ENCODE measurements at regions not wholly inside any gene's neighbourhood (a gene's known extent, or its start where the extent isn't known, plus 50 kb on each side); places are given as distances from the start of the nearest gene placed in this dataset.

DNA sequence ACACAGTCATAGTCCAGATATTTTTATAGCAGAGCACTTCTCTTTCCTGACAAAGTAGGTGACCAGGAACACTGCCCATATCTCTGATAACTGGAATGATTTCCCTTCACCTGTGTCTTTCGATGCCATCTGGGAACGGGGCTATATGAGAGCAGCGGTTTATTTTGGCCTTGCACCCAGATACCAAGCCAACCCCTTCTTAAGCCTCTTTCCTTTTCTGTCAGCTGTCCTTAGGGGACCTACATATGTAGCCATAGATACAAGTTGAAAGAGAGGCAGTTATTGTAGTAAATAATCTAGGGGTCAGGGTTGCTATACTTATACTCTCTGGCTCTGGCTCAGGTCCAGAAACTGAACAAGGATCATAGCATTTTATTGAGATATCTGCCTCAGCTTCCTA lies 128.8 kb downstream of the NHLRC3 start:
- no peak for DNase-seq

- DNase-seq, result no peak
Measured at GRCh38 chr13:39170711-39171110, 132.5 kb downstream of the NHLRC3 start.

DNA sequence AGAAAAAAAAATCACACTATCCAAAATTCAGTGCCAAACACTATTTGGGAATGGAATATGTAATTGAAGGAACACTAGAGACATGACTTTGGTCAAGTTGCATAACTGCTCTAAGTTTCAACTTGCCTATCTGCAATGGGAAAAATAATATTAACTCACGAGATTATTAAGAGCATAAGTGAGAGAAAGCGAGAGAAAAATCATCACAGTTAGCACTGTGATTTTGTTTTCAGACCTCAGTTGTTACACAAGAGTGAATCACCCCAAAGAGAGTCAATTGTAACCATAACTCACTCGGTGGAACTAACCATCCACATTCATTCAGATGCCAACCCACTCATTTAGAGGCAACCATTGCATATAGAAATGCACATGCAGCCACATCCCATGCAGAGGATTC lies 147.1 kb downstream of the NHLRC3 start:
- no peak for DNase-seq

DNA sequence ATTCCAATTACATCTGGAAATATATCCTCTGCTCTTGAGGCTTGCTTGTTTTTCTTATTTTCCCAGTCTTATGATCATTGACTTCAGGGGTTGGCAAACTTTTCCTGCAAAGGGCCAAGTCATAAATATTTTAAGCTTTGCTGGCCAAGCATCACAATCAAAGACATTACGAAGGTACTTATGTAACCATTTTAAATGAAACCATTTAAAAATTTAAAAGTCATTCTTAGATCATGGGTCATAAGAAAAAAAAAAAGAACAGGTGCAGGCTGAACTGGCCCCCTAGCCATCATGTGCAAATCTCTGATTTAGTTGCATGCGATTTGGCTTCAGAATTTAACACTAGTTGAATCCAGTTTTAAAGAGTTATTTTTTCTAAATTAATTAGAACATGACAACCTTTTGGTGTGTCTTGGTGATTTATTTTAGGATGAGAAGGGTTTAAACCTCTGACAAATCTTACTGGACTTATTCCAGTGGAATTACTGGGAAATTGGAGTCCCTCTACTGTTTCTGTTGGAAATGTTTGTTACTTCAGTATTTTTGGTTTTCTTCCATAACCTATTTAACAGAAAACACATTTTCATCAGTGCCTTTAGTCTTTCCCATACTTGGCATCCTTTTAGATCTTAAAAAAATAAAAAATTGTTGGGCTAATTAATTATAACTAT lies 148.1 kb downstream of the NHLRC3 start:
- DNase-seq, result no peak

GRCh38 chr13:39189778-39190177 lies 151.5 kb downstream of the NHLRC3 start:
- DNase-seq, result no peak

GRCh38 chr13:39196965-39197646 lies 158.8 kb downstream of the NHLRC3 start:
- DNase-seq, result peak; percentile 4

DNA sequence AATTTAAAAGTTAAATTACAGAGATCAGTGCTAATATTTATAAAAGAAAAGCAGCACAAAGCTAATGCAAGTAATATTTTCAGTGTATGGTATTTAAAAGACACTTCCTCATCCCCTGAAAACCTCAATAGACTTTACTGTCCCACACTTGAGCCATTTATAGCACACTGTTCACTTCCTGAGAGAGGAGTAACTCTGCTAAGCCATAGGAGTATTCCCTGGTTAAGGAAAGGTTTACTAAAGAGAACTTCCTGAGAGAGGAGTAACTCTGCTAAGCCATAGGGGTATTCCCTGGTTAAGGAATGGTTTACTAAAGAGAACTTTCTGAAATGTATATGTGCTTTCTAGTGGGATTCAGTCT lies 159.4 kb downstream of the NHLRC3 start:
- DNase-seq, result no peak

GRCh38 chr13:39200249-39200910 lies 162.1 kb downstream of the NHLRC3 start:
- no peak for DNase-seq

GRCh38 chr13:39201180-39201579 lies 162.9 kb downstream of the NHLRC3 start:
- no peak for DNase-seq

DNA sequence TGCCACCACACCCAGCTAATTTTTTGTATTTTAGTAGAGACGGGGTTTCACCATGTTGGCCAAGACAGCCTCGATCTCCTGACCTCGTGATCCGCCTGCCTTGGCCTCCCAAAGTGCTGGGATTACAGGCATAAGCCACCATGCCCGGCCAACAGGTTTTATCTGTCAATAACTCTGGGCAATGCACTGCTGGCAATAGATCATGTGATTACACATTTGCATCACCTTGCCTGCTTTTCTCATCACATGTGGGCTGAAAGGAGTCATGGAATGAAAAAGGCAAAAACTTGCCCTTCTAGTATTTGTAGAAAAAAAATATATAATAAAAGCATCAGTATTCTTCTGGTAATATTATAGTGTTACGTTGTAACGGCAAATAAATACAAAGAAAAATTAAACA lies 164.5 kb downstream of the NHLRC3 start:
- DNase-seq, result no peak

GRCh38 chr13:39208636-39209035 lies 170.4 kb downstream of the NHLRC3 start:
- DNase-seq, result no peak

DNA sequence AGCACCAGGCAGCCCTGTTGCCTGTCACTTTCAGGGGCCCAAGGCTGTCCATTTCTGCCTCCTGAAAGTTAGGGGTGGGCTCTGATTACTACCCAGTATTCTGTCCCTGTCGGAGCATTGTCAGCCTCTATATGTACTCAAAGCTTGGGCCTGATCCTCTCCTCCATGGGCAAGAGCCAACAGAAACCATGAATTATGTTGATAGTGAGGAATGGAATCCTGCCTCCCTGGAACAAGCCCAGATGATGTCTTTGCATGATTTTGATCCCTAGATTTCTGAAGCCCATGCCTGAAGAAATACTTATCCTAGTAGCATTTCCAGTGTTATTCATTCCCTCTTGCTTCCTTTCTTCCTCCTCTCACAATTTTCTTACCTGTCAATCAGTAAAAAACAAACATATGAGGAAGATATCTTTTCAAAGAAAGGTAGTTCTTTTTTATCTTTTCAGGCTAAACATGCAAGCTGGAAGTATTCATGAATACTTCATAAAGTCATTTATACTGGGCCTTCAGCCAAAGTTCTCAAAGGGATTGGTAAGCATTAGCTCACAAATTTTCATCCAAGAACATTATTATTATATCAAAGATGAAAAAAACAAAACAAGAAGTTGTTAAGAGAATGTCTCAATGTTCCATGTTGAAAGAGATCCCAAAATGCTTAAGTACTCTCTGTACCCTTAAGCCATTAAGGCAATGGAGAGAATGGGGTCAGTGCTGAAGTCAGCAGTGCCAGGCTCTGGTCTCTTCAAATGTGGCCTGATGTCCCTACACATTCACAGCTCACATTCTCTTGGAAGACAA lies 171.7 kb downstream of the NHLRC3 start:
- peak; percentile 38 for DNase-seq

GRCh38 chr13:39210961-39211534 lies 172.8 kb downstream of the NHLRC3 start:
- DNase-seq, result peak; percentile 74

DNA sequence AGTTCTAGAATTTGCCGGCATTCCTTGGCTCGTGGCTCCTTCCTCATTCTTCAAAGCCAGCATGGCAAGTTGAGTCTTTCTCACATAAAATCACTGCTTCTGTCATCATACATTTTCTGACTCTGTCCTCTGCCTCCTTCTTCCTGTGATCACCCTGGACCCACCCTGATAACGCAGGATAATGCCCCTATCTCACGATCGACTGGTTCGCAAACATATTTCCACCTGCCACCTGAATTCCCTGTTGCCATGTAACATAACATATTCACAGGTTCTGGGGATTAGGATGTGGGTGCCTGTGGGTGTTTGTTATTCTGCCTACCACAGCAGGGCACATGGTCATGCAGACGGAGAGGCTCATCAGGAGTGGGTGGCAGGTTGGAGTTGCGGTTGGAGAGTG lies 177.7 kb downstream of the NHLRC3 start:
- DNase-seq, result no peak

DNA sequence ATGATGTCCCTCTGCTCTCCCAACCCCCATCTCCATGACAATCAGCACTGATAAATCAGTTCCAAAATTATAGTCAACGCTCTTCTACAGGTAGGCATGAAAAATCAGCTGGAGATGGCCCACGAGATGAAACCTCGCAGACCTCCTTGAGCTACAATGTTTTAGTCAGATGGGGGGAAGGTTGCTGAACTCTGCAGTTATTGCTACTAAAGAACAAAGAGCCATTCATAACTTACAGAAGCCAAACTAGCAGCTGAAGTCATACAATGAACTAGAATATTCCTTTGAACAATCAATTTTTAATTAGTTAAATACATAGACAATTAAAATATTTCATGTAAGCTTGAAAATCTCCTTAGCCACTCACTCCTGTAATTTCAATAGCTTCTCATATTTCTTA lies 179.2 kb downstream of the NHLRC3 start:
- no peak for DNase-seq

- DNase-seq, result no peak
Measured at GRCh38 chr13:39224671-39225240, 186.5 kb downstream of the NHLRC3 start.

DNA sequence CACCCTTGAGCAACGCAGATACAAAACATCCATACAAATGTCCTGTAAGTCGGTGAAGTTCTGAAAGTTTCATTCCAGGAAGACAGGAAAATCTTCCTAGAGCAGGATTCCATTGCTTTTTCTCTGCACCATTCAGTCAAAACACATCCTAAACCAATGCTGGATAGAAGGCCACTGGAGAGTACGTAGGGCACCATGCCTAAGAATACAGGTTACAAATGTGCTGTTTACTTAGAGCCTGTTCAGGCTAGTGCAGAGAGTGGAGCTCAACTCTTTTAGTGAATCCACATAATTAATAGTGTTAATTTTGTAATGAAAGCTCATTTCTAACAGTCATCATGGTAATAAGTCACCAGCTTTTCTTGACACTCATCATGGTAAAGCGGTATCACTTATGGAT lies 187.6 kb downstream of the NHLRC3 start:
- DNase-seq, result no peak

DNA sequence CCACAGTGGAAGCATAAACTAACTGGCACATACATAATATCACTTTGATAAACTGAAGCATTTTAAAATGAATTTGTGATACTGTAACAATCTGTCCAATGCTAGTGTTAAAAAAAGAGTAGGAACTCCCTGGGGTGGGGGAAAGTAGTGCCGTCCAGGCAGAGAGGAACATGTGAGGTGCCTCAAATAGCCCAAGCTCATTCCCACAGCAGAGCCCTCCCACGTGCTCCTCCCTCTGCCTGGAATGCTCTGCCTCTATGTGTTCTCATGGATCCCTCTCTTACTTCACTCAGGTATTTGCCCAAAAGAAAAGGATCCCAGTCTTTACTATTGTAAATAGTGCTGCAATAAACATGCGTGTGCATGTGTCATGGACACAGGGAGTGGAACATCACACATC lies 188.1 kb downstream of the NHLRC3 start:
- no peak for DNase-seq

DNA sequence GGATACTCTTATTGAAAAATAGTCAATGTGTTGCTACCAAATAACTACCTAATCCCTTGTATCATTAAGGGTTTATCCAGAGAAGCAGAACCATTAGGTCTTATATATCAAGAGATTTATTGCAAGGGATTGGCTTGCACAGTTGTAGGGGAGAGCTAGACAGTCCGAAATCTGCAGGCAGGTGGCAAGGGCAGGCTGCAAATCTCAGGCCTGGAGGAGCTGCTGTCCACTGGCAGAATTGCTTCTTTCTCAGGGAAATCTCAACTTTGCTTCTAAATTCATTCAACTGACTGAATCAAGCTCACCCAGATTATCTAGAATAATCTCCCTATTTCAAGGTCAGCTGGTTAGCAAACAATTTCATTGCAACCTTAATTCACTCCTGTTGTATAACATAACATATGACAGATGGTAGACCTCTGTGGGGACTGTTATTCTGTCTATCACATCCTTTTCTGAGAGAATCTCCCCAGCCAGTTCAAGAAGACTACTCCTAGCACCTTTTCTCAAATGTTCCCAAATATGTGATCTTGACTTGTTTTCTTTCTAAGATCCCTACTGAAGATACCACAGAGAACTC lies 194.2 kb downstream of the NHLRC3 start:
- no peak for DNase-seq

- no peak for DNase-seq
Measured at GRCh38 chr13:39232999-39233398, 194.7 kb downstream of the NHLRC3 start.

DNA sequence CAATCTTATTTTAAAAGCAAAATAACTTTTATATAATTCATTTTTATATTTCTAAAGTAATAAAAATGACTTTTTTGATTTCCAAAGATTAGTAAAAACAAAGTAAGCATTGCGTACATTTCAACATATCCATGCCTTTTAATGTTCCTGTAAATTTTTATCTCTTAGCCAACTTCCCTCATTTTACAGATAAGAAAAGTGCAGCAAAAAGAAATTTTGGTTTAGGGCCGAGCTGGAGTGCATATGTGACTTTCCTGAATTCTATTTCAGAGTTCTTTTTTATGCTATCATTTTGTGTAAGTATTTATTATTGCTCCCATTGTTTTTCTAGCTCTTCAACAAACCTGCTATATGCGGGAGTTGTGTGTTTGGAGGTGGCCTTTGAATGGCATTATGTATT lies 195.3 kb downstream of the NHLRC3 start:
- DNase-seq, result no peak

DNA sequence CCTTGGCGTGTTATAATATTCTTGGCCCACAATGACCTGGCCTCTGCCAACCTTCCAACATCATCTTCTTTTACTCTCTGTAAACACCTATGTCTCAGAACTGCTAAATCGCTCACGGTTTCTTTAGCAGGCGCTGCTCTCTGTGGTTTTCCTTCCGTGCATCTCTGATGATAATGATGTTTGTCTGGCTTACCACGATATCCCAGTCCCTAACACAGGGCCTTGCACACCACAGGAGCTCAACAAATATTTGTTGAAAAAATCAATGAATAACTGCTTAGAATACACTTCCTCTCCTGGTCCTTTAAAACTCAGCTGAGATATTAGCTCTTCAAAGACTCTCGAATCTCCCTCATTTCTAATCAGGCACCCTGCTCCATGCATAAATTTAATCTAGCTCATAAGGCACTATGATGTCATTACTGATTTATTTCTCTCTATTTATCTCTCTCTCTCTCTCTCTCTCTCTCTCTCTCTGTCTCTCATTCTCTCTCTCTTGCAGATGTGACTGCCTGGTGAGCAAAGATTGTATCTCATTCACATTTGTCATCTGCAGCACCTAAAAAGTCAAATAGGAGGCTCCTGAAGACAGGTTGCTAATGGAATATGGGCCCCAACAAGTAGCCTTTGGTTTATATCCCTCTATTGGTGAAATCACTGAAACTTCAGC lies 206.4 kb downstream of the NHLRC3 start:
- DNase-seq, result no peak
